Endothelial cell of umbilical vein (primary cell): ENCODE measurements at regions not wholly inside any gene's neighbourhood (a gene's known extent, or its start where the extent isn't known, plus 50 kb on each side); places are given as distances from the start of the nearest gene placed in this dataset.

Experiments
- BruUV-seq: library from RNA; stranded (reverse); fragments of 400-500 nt; replicated peaks from 2 replicates; lab custom pipeline; 2021; lab: Mats Ljungman, UMichigan
- CTCF ChIA-PET: fragments of 300-600, 350-600 bp; sonication (Branson Sonifier 250); formaldehyde crosslinking; loops from one replicate; lab custom pipeline; 2021; ENCODE audit warnings: antibody characterized with exemption, inconsistent platforms; lab: Charles Lee
- POLR2A ChIA-PET: fragments of 300-600, 350-600 bp; sonication (Branson Sonifier 250); formaldehyde crosslinking; loops from one replicate; lab custom pipeline; 2021; ENCODE audit warnings: antibody characterized with exemption, inconsistent platforms; lab: Charles Lee
- DNase-seq: peaks from one replicate; pipeline ENCODE4 v3.0.0-alpha.2; 2011; ENCODE audit warnings: low read depth, low spot score
- FAIRE-seq: peaks from 2 replicates; lab custom pipeline; 2011; peaks lifted over from hg19 to GRCh38; lab: Jason Lieb, UNC
- H2AFZ ChIP-seq: 2 replicates; pipeline ENCODE4 v1.6.0; 2012; ENCODE audit warnings: low read depth, low read length, control low read depth, inconsistent platforms
- H3K27ac ChIP-seq: 2 replicates; pipeline ENCODE4 v1.5.1; 2011; ENCODE audit warnings: low read depth, mild to moderate bottlenecking, control low read depth, low read length, moderate library complexity; ENCODE audit not compliant: insufficient read depth
- H3K27me3 ChIP-seq, 2 experiments: 2 replicates each; pipeline versions ENCODE4 v1.6.0 to v1.6.1; 2011; ENCODE audit warnings: low read length in 2 of 2, mixed read lengths in 1 of 2; ENCODE audit not compliant: control insufficient read depth in 2 of 2, insufficient read depth in 2 of 2
- H3K36me3 ChIP-seq, 2 experiments: 2 replicates in 1 of 2; 3 replicates in 1 of 2; pipeline ENCODE4 v1.5.1; 2011; ENCODE audit warnings: low read length in 2 of 2, mild to moderate bottlenecking in 1 of 2, moderate library complexity in 1 of 2; ENCODE audit not compliant: control insufficient read depth in 2 of 2, insufficient read depth in 2 of 2; ENCODE audit errors: extremely low read depth in 1 of 2
- H3K4me1 ChIP-seq: 3 replicates; pipeline ENCODE4 v1.5.1; 2011; ENCODE audit warnings: mild to moderate bottlenecking, low read length; ENCODE audit not compliant: control insufficient read depth, insufficient read depth; ENCODE audit errors: extremely low read depth
- H3K4me2 ChIP-seq: 2 replicates; pipeline ENCODE4 v1.6.1; 2011; ENCODE audit warnings: low read length, control low read depth, mixed read lengths; ENCODE audit not compliant: insufficient read depth
- H3K4me3 ChIP-seq, 3 experiments: fragments of 200-600 bp in 1 of 3; sonication (generic), shearing (Covaris generic) in 1 of 3; replicated peaks in 1 of 3; 2 replicates each; pipeline ENCODE4 v1.5.1; 2011 to 2016; ENCODE audit warnings: control low read depth in 3 of 3, low read length in 3 of 3, mild to moderate bottlenecking in 2 of 3, inconsistent platforms in 1 of 3, low read depth in 1 of 3, moderate library complexity in 1 of 3; ENCODE audit not compliant: insufficient read depth in 1 of 3
- H3K79me2 ChIP-seq: 2 replicates; pipeline ENCODE4 v1.6.0; 2012; ENCODE audit warnings: low read length, inconsistent platforms; ENCODE audit not compliant: control insufficient read depth, insufficient read depth
- H3K9ac ChIP-seq: replicated peaks from 2 replicates; pipeline ENCODE3; 2011; ENCODE audit warnings: low read length, control low read depth; ENCODE audit not compliant: insufficient read depth; ENCODE audit errors: extremely low read depth
- H3K9me1 ChIP-seq: replicated peaks from 3 replicates; pipeline ENCODE4 v1.6.0; 2011; ENCODE audit warnings: mild to moderate bottlenecking, low read length; ENCODE audit not compliant: control insufficient read depth, insufficient read depth; ENCODE audit errors: extremely low read depth
- H3K9me3 ChIP-seq: replicated peaks from 2 replicates; pipeline ENCODE4 v1.5.1; 2012; ENCODE audit warnings: low read length, inconsistent platforms; ENCODE audit not compliant: control insufficient read depth, insufficient read depth
- H4K20me1 ChIP-seq: replicated peaks from 2 replicates; pipeline ENCODE3; 2011; ENCODE audit warnings: mild to moderate bottlenecking, low read length; ENCODE audit not compliant: control insufficient read depth, insufficient read depth; ENCODE audit errors: extremely low read depth
- CTCF ChIP-seq, 2 donors: IDR thresholded peaks; 1 replicate in 1 of 2; 2 replicates in 1 of 2; pipeline ENCODE4 v1.5.1; 2011; ENCODE audit warnings: low read length in 2 of 2, mild to moderate bottlenecking in 2 of 2, moderate library complexity in 2 of 2, control low read depth in 1 of 2, inconsistent platforms in 1 of 2, low read depth in 1 of 2; ENCODE audit not compliant: insufficient read depth in 1 of 2; ENCODE audit errors: extremely low read depth in 1 of 2
- EZH2 ChIP-seq: IDR thresholded peaks from 2 replicates; pipeline ENCODE4 v1.6.1; 2012; ENCODE audit warnings: borderline replicate concordance, low read depth, mild to moderate bottlenecking, moderate library complexity, low read length, inconsistent platforms; ENCODE audit not compliant: severe bottlenecking
- FOS ChIP-seq: IDR thresholded peaks from 2 replicates; pipeline ENCODE4 v1.6.1; 2011; ENCODE audit warnings: mild to moderate bottlenecking, low read length, moderate library complexity, borderline replicate concordance; ENCODE audit not compliant: insufficient read depth
- GATA2 ChIP-seq: IDR thresholded peaks from 2 replicates; pipeline ENCODE4 v1.7.0; 2011; ENCODE audit warnings: low read depth, mild to moderate bottlenecking, moderate library complexity, mixed read lengths, low read length; ENCODE audit not compliant: insufficient read length, insufficient read depth
- JUN ChIP-seq: IDR thresholded peaks from 2 replicates; pipeline ENCODE4 v1.6.1; 2011; ENCODE audit warnings: borderline replicate concordance, low read depth; ENCODE audit not compliant: insufficient read length, insufficient read depth
- MAX ChIP-seq: IDR thresholded peaks from 2 replicates; pipeline ENCODE4 v1.6.1; 2011; ENCODE audit not compliant: insufficient read depth, insufficient read length
- MYC ChIP-seq: IDR thresholded peaks from one replicate; pipeline ENCODE4 v1.6.1; 2011; ENCODE audit warnings: mild to moderate bottlenecking, low read depth, low read length
- POLR2A ChIP-seq: IDR thresholded peaks from 2 replicates; pipeline ENCODE4 v1.6.1; 2012; ENCODE audit warnings: low read depth, mild to moderate bottlenecking, control low read depth, low read length
- POLR2AphosphoS5 ChIP-seq: IDR thresholded peaks from 2 replicates; pipeline ENCODE4 v1.6.1; 2012; ENCODE audit warnings: low read depth, mild to moderate bottlenecking, control low read depth, low read length, moderate library complexity; ENCODE audit not compliant: insufficient read depth
- dilution Hi-C: fragments of 300-500 bp; cut with MboI; formaldehyde crosslinking; loops from one replicate; pipeline ENCODE4 v1.15.0; 2019; ENCODE audit warnings: low sequenced_read_pairs; ENCODE audit not compliant: extremely low pct_ligation_motif_present
- intact Hi-C: fragments of 100-400 bp; cut with micrococcal nuclease; formaldehyde crosslinking; loops from one replicate; pipeline ENCODE4 v1.10.0; 2022

GRCh38 chr20:55667955-55668354, 337.4 kb downstream of the CBLN4 start:
- H3K27ac ChIP-seq, result no peak overlapping the region
- intact Hi-C loops (no loop called here), dilution Hi-C loops (no loop called here)
- no peaks in the 10 kb centered on the region for H3K4me1 ChIP-seq
- no peak overlapping the region for H2AFZ ChIP-seq
- H3K27me3 ChIP-seq, result no peaks in the 10 kb centered on the region
- no peak overlapping the region for H3K4me2 ChIP-seq
- H3K4me3 ChIP-seq, result no peak overlapping the region
- H3K36me3 ChIP-seq, result no peaks in the 10 kb centered on the region
- no peak overlapping the region for H3K9ac ChIP-seq
- DNase-seq (no peak), FAIRE-seq (no peak)
- peaks cover 10% of the 10 kb centered on the region for H3K9me3 ChIP-seq
- H3K79me2 ChIP-seq, result no peaks in the 10 kb centered on the region
- no peak for TF ChIP-seq POLR2A
- TF ChIP-seq JUN, result no peak
- TF ChIP-seq MAX, result no peak
- TF ChIP-seq EZH2, result no peak
- no peak for TF ChIP-seq FOS
- no peak for TF ChIP-seq POLR2AphosphoS5
- no peak for TF ChIP-seq MYC
- TF ChIP-seq GATA2, result no peak
- no peak for TF ChIP-seq CTCF (IDR thresholded peaks at IDR 0.05; ENCODE audit: extremely low read depth in 1 of 2, insufficient read depth in 1 of 2, low read depth in 1 of 2, low read length in 2 of 2)
- ChIA-PET CTCF (no interaction called here), POLR2A (no interaction called here)
- H4K20me1 ChIP-seq, result no peaks in the 10 kb centered on the region
- no TSS peak for BruUV-seq
- H3K9me1 ChIP-seq, result no peaks in the 10 kb centered on the region
